CD4-positive, alpha-beta T cell treated with Interleukin-15 for 1 hour (primary cell): ENCODE measurements at regions not wholly inside any gene's neighbourhood (a gene's known extent, or its start where the extent isn't known, plus 50 kb on each side); places are given as distances from the start of the nearest gene placed in this dataset.
"Not testable (repeated sequence)": the region's sequence is repeated elsewhere in the genome, so short reads cannot be mapped to it uniquely, and the experiment has no call there.

Experiments used
- DNase-seq: peaks from one replicate; pipeline ENCODE4 v3.0.0-alpha.2; 2020

GRCh38 chr13:22871231-22871630 is 309.5 kb upstream of the SGCG start:
- DNase-seq, result no peak

GRCh38 chr13:22874839-22875238 is 305.9 kb upstream of the SGCG start:
- DNase-seq, result no peak

- no peak for DNase-seq
These were observed 303.4 kb upstream of the SGCG start for GRCh38 chr13:22877421-22877820.

- DNase-seq, result no peak
These were observed 299.7 kb upstream of the SGCG start for GRCh38 chr13:22880741-22881720.

- DNase-seq, result not testable (repeated sequence)
These were observed 298.8 kb upstream of the SGCG start for GRCh38 chr13:22881721-22882608.

- DNase-seq, result no peak
These were observed 297.4 kb upstream of the SGCG start for GRCh38 chr13:22883262-22883840.

- no peak for DNase-seq
These were observed 296.8 kb upstream of the SGCG start for GRCh38 chr13:22883956-22884355.

- DNase-seq, result not testable (repeated sequence)
These were observed 294.7 kb upstream of the SGCG start for GRCh38 chr13:22886061-22886460.

- DNase-seq, result not testable (repeated sequence)
These were observed 291.4 kb upstream of the SGCG start for GRCh38 chr13:22889376-22889775.

- DNase-seq, result no peak
These were observed 287.6 kb upstream of the SGCG start for GRCh38 chr13:22893204-22893603.

- DNase-seq, result no peak
These were observed 287.0 kb upstream of the SGCG start for GRCh38 chr13:22893777-22894176.

GRCh38 chr13:22897571-22898314 is 283.0 kb upstream of the SGCG start:
- DNase-seq, result no peak

- DNase-seq, result not testable (repeated sequence)
These were observed 280.3 kb upstream of the SGCG start for GRCh38 chr13:22900416-22900951.

GRCh38 chr13:22903301-22903700 is 277.5 kb upstream of the SGCG start:
- DNase-seq, result no peak

- no peak for DNase-seq
These were observed 276.9 kb upstream of the SGCG start for GRCh38 chr13:22903925-22904324.

GRCh38 chr13:22915442-22916082 is 265.2 kb upstream of the SGCG start:
- DNase-seq, result no peak

GRCh38 chr13:22916276-22916675 is 264.5 kb upstream of the SGCG start:
- not testable (repeated sequence) for DNase-seq

- no peak for DNase-seq
These were observed 254.7 kb upstream of the SGCG start for GRCh38 chr13:22925881-22926747.

- no peak for DNase-seq
These were observed 253.9 kb upstream of the SGCG start for GRCh38 chr13:22926748-22927400.

- DNase-seq, result not testable (repeated sequence)
These were observed 252.9 kb upstream of the SGCG start for GRCh38 chr13:22927845-22928244.
